ENCODE measurements at regions not wholly inside any gene's neighbourhood (a gene's known extent, or its start where the extent isn't known, plus 50 kb on each side); places are given as distances from the start of the nearest gene placed in this dataset.
"Not testable (repeated sequence)": the region's sequence is repeated elsewhere in the genome, so short reads cannot be mapped to it uniquely, and the experiment has no call there.

DNA sequence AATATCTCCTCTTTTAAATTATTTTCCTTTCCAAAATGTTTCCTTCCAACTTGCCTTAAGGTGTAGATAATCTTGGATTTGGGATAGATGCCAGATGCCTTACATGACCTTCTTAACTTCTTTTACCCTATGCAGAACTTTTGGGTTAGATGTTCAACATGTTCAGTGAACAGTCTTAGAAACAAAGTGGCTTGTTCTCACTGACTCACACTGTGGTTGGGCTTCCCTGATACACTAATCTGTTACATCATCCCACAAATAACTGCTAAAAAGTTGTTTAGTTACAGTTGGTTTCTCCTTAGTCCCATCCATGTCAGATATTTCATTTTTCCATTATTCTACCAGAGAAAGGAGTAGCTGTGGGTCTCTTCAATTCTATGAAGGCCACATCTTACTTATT is 2638.2 kb downstream of the PCDH9 start:
- no peak for DNase-seq
- Histone ChIP-seq H3K4me3 (no peak overlapping the region), H3K9me3 (no peaks in the 10 kb centered on the region), H3K4me1 (ENCODE audit: insufficient read depth) (no peaks in the 10 kb centered on the region), H3K36me3 (no peaks in the 10 kb centered on the region), H3K27me3 (no peaks in the 10 kb centered on the region), H3K27ac (no peak overlapping the region)
- TF ChIP-seq EP300 (IDR thresholded peaks at IDR 0.05) (no peak), POLR2A (IDR thresholded peaks at IDR 0.05) (no peak)
- TF ChIP-seq, protein P1, sequence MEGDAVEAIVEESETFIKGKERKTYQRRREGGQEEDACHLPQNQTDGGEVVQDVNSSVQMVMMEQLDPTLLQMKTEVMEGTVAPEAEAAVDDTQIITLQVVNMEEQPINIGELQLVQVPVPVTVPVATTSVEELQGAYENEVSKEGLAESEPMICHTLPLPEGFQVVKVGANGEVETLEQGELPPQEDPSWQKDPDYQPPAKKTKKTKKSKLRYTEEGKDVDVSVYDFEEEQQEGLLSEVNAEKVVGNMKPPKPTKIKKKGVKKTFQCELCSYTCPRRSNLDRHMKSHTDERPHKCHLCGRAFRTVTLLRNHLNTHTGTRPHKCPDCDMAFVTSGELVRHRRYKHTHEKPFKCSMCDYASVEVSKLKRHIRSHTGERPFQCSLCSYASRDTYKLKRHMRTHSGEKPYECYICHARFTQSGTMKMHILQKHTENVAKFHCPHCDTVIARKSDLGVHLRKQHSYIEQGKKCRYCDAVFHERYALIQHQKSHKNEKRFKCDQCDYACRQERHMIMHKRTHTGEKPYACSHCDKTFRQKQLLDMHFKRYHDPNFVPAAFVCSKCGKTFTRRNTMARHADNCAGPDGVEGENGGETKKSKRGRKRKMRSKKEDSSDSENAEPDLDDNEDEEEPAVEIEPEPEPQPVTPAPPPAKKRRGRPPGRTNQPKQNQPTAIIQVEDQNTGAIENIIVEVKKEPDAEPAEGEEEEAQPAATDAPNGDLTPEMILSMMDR (IDR thresholded peaks at IDR 0.05), result no peak
- intact Hi-C loops (cut with DNase I), result no loop called here

DNA sequence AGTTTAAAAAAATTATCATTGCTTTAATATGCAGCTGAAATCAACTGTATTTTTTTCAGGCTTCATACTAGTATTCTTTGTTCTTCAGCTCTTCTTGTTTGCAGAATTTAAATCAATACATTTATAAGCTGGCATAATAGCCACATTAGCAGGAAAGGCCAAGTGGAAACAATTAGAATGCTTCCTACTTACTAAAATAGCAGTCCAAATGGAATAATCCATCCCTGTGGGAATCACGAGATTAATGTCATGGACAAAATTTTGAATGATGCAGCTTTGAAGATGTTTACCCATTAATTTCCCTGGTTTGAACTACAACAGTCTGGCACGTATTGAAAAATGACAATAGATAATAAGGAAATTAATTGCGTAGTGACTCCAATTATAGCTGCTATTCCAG is 2650.8 kb downstream of the PCDH9 start:
- intact Hi-C loops (cut with DNase I), result no loop called here
- no peak overlapping the region for H3K27ac ChIP-seq

DNA sequence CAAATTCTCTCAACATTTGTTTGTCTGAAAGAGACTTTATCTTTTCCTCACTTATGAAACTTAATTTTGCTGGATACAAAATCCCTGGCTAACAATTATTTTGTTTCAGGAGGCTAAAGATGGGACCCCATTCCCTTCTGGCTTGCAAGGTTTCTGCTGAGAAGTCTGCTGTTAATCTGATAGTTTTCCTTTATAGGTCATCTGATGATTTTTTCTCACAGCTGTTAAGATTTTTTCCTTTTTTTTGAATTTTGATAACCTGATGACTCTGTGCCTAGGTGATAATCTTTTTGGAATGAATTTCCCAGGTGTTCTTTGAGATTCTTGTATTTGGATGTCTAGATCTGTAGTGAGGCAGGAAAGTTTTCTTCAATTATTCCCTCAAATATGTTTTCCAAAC is 2661.4 kb downstream of the PCDH9 start:
- intact Hi-C loops (cut with DNase I), result no loop called here
- TF ChIP-seq POLR2A (IDR thresholded peaks at IDR 0.05), result no peak
- TF ChIP-seq EP300 (IDR thresholded peaks at IDR 0.05), result no peak
- TF ChIP-seq, protein P1 (IDR thresholded peaks at IDR 0.05), result no peak
- DNase-seq, result no peak

More for the DNA sequence above, 2650.8 kb downstream of the PCDH9 start:
- Histone ChIP-seq H3K27me3 (no peaks in the 10 kb centered on the region), H3K4me3 (no peak overlapping the region), H3K4me1 (ENCODE audit: insufficient read depth) (no peaks in the 10 kb centered on the region), H3K9me3 (no peaks in the 10 kb centered on the region), H3K36me3 (no peaks in the 10 kb centered on the region)
- DNase-seq, result no peak
- TF ChIP-seq POLR2A (IDR thresholded peaks at IDR 0.05) (no peak), EP300 (IDR thresholded peaks at IDR 0.05) (no peak)
- TF ChIP-seq, protein P1 (IDR thresholded peaks at IDR 0.05), result no peak
- 74 to 83% (median 80%) methylated on average over 3 of the region's 3 CpGs for WGBS, 3 donors

DNA sequence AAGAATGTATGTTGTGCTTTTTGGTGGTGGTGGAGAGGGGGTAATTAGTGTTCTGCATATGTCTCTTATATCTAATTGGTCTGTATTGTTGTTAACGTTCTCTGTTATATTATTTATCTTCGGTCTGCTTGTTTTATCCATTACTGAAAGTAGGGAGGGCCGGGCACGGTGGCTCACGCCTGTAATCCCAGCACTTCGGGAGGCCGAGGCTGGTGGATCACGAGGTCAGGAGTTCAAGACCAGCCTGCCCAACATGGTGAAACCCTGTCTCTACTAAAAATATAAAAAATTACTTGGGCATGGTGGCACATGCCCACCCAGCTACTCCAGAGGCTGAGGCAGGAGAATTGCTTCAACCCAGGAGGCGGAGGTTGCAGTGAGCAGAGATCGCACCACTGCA is 2672.1 kb downstream of the PCDH9 start:
- H3K9me3 ChIP-seq; H3K36me3 ChIP-seq; H3K27me3 ChIP-seq; H3K4me3 ChIP-seq; intact Hi-C loops (cut with DNase I); H3K27ac ChIP-seq; H3K4me1 ChIP-seq (ENCODE audit: insufficient read depth); DNase-seq: not testable (repeated sequence)
- 89 to 94% (median 90%) methylated on average over 10 of the region's 10 CpGs for WGBS, 3 donors

More for the DNA sequence above, 2661.4 kb downstream of the PCDH9 start:
- Histone ChIP-seq H3K27me3 (no peaks in the 10 kb centered on the region), H3K36me3 (no peaks in the 10 kb centered on the region), H3K4me1 (ENCODE audit: insufficient read depth) (no peaks in the 10 kb centered on the region), H3K4me3 (no peak overlapping the region), H3K9me3 (no peaks in the 10 kb centered on the region), H3K27ac (no peak overlapping the region)

DNA sequence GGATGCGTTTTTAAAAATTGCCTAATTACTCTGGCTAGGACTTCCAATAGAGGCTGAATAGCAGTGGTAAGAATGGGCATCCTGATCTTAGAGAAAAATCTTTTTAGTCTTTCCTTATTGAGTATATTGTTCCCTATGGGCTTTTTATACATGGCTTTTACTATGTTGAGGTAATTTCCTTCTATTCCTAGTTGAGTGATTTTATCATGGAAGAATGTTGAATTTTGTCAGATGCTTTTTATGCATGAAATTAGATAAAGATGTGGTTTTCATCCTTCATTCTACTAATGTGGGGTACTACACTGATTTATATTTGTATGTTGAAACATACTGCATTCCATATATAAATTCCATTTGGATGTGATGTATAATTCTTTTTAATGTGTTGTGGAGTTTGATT is 2673.8 kb downstream of the PCDH9 start:
- H3K9me3 ChIP-seq, result no peaks in the 10 kb centered on the region
- TF ChIP-seq POLR2A (IDR thresholded peaks at IDR 0.05), result no peak
- TF ChIP-seq, protein P1 (IDR thresholded peaks at IDR 0.05), result no peak

More for the DNA sequence above, 2673.8 kb downstream of the PCDH9 start:
- WGBS, 3 donors, result 79 to 93% (median 82%) methylated on average over 1 of the region's 1 CpG
- Histone ChIP-seq H3K27ac (no peak overlapping the region), H3K36me3 (no peaks in the 10 kb centered on the region), H3K27me3 (no peaks in the 10 kb centered on the region), H3K4me3 (no peak overlapping the region), H3K4me1 (ENCODE audit: insufficient read depth) (no peaks in the 10 kb centered on the region)
- no peak for DNase-seq
- intact Hi-C loops (cut with DNase I), result no loop called here

All from ovary (tissue), 7 donors.